ENCODE measurements at regions not wholly inside any gene's neighbourhood (a gene's known extent, or its start where the extent isn't known, plus 50 kb on each side); places are given as distances from the start of the nearest gene placed in this dataset.

GRCh38 chr2:6079405-6079804, 387.2 kb downstream of the SOX11 start:
- TF ChIP-seq CTCF (conservative IDR thresholded peaks at IDR 0.05 in 1 of 2, IDR thresholded peaks at IDR 0.05 in 1 of 2; ENCODE audit: extremely low read depth in 1 of 2, insufficient read depth in 1 of 2, low read depth in 1 of 2, low read length in 2 of 2) (no peak), EZH2 (IDR thresholded peaks at IDR 0.05; ENCODE audit: borderline replicate concordance, low read length) (no peak)
